ENCODE measurements at regions not wholly inside any gene's neighbourhood (a gene's known extent, or its start where the extent isn't known, plus 50 kb on each side); places are given as distances from the start of the nearest gene placed in this dataset.

- TF ChIP-seq, protein P1, sequence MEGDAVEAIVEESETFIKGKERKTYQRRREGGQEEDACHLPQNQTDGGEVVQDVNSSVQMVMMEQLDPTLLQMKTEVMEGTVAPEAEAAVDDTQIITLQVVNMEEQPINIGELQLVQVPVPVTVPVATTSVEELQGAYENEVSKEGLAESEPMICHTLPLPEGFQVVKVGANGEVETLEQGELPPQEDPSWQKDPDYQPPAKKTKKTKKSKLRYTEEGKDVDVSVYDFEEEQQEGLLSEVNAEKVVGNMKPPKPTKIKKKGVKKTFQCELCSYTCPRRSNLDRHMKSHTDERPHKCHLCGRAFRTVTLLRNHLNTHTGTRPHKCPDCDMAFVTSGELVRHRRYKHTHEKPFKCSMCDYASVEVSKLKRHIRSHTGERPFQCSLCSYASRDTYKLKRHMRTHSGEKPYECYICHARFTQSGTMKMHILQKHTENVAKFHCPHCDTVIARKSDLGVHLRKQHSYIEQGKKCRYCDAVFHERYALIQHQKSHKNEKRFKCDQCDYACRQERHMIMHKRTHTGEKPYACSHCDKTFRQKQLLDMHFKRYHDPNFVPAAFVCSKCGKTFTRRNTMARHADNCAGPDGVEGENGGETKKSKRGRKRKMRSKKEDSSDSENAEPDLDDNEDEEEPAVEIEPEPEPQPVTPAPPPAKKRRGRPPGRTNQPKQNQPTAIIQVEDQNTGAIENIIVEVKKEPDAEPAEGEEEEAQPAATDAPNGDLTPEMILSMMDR (IDR thresholded peaks at IDR 0.05; ENCODE audit: low read depth, low read length), result no peak
- no peak for TF ChIP-seq POLR2A (IDR thresholded peaks at IDR 0.05; ENCODE audit: extremely low read depth, insufficient read length)
- TF ChIP-seq, protein P2, sequence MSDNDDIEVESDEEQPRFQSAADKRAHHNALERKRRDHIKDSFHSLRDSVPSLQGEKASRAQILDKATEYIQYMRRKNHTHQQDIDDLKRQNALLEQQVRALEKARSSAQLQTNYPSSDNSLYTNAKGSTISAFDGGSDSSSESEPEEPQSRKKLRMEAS (IDR thresholded peaks at IDR 0.05; ENCODE audit: low read depth, low read length), result no peak
- no peak for TF ChIP-seq MYC (IDR thresholded peaks at IDR 0.05; ENCODE audit: low read depth, low read length)
Measured at GRCh38 chr19:34847393-34847792, 74.4 kb upstream of the ZNF599 start.
